Activated CD8-positive, alpha-beta T cell treated with anti-CD3 and anti-CD28 coated beads for 36 hours (primary cell): ENCODE measurements at regions not wholly inside any gene's neighbourhood (a gene's known extent, or its start where the extent isn't known, plus 50 kb on each side); places are given as distances from the start of the nearest gene placed in this dataset.

Source experiments
- ATAC-seq: fragments of 200-7000 bp; cut with Tn5 transposase; one replicate; pipeline ENCODE4 v1.10.0; 2021; ENCODE audit warnings: mild to moderate bottlenecking, moderate library complexity
- CTCF ChIA-PET: fragments of 350-600 bp; sonication (Branson Sonifier 250); formaldehyde crosslinking; loops from one replicate; lab custom pipeline; 2021; ENCODE audit warnings: antibody characterized with exemption; lab: Charles Lee
- POLR2A ChIA-PET: fragments of 350-600 bp; sonication (Branson Sonifier 250); formaldehyde crosslinking; loops from one replicate; lab custom pipeline; 2021; ENCODE audit warnings: antibody characterized with exemption; lab: Charles Lee
- DNase-seq: peaks from one replicate; pipeline ENCODE4 v3.0.0-alpha.2; 2020
- H3K27ac Mint-ChIP-seq: one replicate; pipeline ENCODE4 v1.8.0; 2021; ENCODE audit warnings: mild to moderate bottlenecking, mixed read lengths
- H3K27me3 Mint-ChIP-seq: one replicate; pipeline ENCODE4 v1.8.0; 2021; ENCODE audit warnings: mixed read lengths
- H3K36me3 Mint-ChIP-seq: one replicate; pipeline ENCODE4 v1.8.0; 2021; ENCODE audit warnings: low read depth, mixed read lengths
- H3K4me1 Mint-ChIP-seq: one replicate; pipeline ENCODE4 v1.8.0; 2021; ENCODE audit warnings: low read depth, mixed read lengths
- H3K4me3 Mint-ChIP-seq: one replicate; pipeline ENCODE4 v1.8.0; 2021; ENCODE audit warnings: mild to moderate bottlenecking, moderate library complexity, mixed read lengths
- H3K9me3 Mint-ChIP-seq: one replicate; pipeline ENCODE4 v1.8.0; 2021; ENCODE audit warnings: mixed read lengths
- intact Hi-C: fragments of 100-400 bp; cut with micrococcal nuclease; formaldehyde crosslinking; loops from one replicate; pipeline ENCODE4 v1.10.0; 2022
- TF ChIP-seq, protein P1 (sequence below): fragments of 200-600 bp; IDR thresholded peaks from one replicate; pipeline ENCODE4 v1.8.0; 2022; ENCODE audit warnings: antibody characterized with exemption, mild to moderate bottlenecking

DNA sequence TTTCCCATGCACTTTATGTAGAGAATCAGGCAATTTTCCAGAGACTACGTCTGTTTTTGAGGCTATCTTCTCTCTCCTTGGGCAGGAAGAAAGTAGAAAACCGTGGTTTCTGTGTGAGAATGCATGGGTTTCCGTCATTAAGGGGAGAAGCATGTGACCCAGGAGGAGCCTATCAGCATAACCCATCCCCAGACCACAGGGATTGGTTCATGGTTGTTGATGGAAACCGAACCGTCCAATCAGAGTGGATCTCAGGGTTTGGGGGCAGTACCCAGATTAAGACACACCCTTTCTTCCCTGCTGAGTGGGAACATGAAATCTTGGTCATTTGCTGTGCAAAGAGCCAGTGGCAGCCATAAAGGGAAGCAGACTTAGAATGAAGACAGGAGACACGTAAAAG, 517.8 kb downstream of the MN1 start:
- CTCF ChIA-PET: no interaction called here
- no peaks in the 10 kb centered on the region for H3K4me1 Mint-ChIP-seq
- TF ChIP-seq, protein P1, sequence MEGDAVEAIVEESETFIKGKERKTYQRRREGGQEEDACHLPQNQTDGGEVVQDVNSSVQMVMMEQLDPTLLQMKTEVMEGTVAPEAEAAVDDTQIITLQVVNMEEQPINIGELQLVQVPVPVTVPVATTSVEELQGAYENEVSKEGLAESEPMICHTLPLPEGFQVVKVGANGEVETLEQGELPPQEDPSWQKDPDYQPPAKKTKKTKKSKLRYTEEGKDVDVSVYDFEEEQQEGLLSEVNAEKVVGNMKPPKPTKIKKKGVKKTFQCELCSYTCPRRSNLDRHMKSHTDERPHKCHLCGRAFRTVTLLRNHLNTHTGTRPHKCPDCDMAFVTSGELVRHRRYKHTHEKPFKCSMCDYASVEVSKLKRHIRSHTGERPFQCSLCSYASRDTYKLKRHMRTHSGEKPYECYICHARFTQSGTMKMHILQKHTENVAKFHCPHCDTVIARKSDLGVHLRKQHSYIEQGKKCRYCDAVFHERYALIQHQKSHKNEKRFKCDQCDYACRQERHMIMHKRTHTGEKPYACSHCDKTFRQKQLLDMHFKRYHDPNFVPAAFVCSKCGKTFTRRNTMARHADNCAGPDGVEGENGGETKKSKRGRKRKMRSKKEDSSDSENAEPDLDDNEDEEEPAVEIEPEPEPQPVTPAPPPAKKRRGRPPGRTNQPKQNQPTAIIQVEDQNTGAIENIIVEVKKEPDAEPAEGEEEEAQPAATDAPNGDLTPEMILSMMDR: no peak
- no peak for DNase-seq
- peaks cover 2% of the 10 kb centered on the region for H3K9me3 Mint-ChIP-seq
- ATAC-seq: no peak
- intact Hi-C loops: no loop called here
- POLR2A ChIA-PET: no interaction called here
- H3K36me3 Mint-ChIP-seq: no peaks in the 10 kb centered on the region
- H3K27ac Mint-ChIP-seq: no peak overlapping the region
- H3K4me3 Mint-ChIP-seq: no peak overlapping the region
- H3K27me3 Mint-ChIP-seq: peaks cover 2% of the 10 kb centered on the region

DNA sequence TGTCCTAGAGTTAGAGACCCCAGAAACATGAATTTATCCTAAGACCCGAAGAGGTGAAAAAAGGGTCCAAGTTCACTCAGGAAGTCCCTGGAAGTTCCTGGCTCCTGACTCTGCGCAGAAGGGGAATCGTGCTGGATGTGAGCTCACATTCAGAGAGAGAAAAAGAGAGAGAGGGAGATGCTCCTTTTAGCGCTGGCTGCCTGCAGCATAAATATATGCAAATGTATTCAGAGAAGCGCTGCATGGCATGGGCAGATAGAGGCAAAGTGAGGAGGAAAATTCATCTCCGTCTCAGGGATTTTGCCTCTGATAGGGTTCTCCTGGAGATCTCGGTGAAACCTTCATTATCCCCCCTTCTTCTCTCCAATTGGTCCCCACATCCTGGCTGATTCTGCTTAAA, 517.2 kb downstream of the MN1 start:
- TF ChIP-seq, protein P1: no peak
- POLR2A ChIA-PET: no interaction called here
- DNase-seq: no peak
- no peak overlapping the region for H3K4me3 Mint-ChIP-seq
- H3K36me3 Mint-ChIP-seq: no peaks in the 10 kb centered on the region
- CTCF ChIA-PET: no interaction called here
- H3K9me3 Mint-ChIP-seq: peaks cover 2% of the 10 kb centered on the region
- no peak overlapping the region for H3K27ac Mint-ChIP-seq
- intact Hi-C loops: no loop called here
- no peaks in the 10 kb centered on the region for H3K4me1 Mint-ChIP-seq
- H3K27me3 Mint-ChIP-seq: peaks cover 2% of the 10 kb centered on the region
- ATAC-seq: no peak

DNA sequence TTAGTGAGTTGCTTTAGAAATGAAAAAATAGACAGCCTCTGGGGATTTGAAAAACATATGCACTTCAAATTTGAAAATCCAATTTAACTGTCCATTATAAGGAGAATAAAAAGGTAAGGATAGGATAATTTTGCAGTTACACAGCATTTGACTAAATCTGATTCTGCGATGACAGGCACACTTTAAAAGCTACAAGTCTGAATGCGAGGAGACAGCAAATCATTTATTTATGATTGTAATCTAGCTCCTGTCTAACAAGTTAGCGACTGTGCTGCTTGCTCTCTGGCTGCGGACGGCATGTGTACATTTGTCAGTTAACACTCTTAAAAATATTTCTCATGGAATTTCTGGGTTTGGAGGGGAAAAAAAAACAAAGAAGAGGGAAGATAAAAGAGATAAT, 514.8 kb downstream of the MN1 start:
- no peaks in the 10 kb centered on the region for H3K4me1 Mint-ChIP-seq
- H3K36me3 Mint-ChIP-seq: no peaks in the 10 kb centered on the region
- no peak for DNase-seq
- POLR2A ChIA-PET: no interaction called here
- TF ChIP-seq, protein P1: no peak
- H3K4me3 Mint-ChIP-seq: no peak overlapping the region
- no peak overlapping the region for H3K27ac Mint-ChIP-seq
- intact Hi-C loops: no loop called here
- ATAC-seq: no peak
- H3K27me3 Mint-ChIP-seq: no peaks in the 10 kb centered on the region
- CTCF ChIA-PET: no interaction called here
- peaks cover under 1% of the 10 kb centered on the region for H3K9me3 Mint-ChIP-seq

DNA sequence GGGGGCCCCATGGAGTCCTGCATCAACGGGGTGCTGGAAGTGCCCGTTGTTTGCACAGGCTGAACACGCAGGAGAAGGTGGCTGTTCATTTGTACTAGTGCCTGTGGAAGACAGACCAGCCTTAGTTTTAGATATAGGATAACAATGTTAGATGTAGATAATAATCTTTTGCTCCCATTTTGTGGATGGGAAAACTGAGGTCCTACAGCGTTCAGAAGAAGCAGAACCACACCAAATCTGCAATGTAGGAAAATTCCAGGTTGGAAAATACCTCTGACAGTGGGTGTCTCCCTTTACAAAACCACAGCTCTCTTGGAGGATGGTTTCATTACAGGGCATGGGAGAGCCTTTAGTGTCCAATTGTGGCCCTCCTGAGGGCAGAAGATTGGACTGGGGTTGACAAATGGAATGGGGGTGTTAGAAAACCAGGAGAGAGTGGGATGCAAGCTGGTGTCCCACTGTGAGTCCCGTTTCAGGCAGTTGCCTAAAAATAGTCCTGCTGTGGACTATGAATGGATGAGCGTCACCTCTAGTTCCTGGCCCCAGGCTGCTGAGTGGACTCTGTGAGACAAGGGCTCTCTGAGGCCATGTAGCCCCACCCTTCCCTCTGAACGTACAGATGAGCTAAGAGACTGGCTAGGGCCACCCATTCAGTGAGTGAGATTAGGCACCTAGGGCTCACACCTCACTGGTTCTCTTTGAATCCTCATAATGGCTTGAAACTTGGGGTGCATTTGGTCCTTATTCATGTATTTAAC, 508.8 kb downstream of the MN1 start:
- Mint-ChIP-seq H3K4me3 (no peak overlapping the region), H3K4me1 (no peaks in the 10 kb centered on the region), H3K27ac (no peak overlapping the region), H3K27me3 (peaks cover 16% of the 10 kb centered on the region), H3K36me3 (no peaks in the 10 kb centered on the region), H3K9me3 (no peaks in the 10 kb centered on the region)
- DNase-seq: no peak
- no peak for ATAC-seq
- CTCF ChIA-PET: no interaction called here
- POLR2A ChIA-PET: no interaction called here
- intact Hi-C loops: no loop called here
- TF ChIP-seq, protein P1: no peak

DNA sequence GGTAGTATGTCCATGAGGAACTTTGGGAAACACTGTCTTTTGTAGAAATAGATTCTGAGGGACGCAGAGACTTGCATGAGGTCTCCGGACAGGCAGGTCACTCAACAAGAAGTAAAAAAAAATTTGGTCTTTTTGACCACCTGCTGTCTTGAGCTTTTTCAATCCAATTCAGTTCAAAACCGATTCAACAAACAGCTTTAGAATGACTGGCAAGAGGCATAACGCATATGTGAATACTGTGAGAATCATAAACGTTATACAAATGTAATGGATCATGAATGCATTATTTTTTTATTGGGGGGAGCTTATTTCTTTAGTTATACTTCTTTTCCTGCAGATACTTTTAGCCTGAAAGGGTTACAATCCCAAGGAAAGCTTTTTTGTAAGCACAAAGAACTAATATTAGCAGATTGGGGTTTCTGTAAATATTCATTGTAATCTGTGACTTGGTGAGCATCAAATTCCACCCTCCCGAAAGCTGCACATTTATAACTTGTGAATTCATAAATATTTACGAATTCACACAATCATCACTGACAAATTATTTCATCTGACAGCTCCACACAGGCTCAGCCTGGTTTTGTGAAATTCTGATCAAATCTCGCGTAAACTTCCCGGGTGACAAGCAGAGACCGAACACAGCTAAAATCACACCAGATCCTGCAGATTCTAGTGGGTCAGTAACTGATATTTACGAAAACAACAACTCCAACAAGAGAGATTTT, 507.7 kb downstream of the MN1 start:
- Mint-ChIP-seq H3K4me3 (no peak overlapping the region), H3K27ac (no peak overlapping the region)
- no peak for ATAC-seq

More for the DNA sequence above, 507.7 kb downstream of the MN1 start:
- Mint-ChIP-seq H3K27me3 (peaks cover 22% of the 10 kb centered on the region), H3K36me3 (no peaks in the 10 kb centered on the region), H3K9me3 (no peaks in the 10 kb centered on the region), H3K4me1 (no peaks in the 10 kb centered on the region)
- intact Hi-C loops: no loop called here
- POLR2A ChIA-PET: no interaction called here
- CTCF ChIA-PET: no interaction called here
- no peak for DNase-seq
- TF ChIP-seq, protein P1: no peak
